ENCODE measurements at regions not wholly inside any gene's neighbourhood (a gene's known extent, or its start where the extent isn't known, plus 50 kb on each side); places are given as distances from the start of the nearest gene placed in this dataset.

- H3K4me3 ChIP-seq (ENCODE audit: low read length): peak overlapping the region; percentile 8
- DNase-seq (ENCODE audit: low read depth): peak; percentile 83
- TF ChIP-seq CTCF (IDR thresholded peaks at IDR 0.05; ENCODE audit: insufficient read depth, low read depth, low read length, missing control alignments): peak; percentile 90
Observed at GRCh38 chr7:25851332-25852210, 300.4 kb upstream of the NFE2L3 start.

DNA sequence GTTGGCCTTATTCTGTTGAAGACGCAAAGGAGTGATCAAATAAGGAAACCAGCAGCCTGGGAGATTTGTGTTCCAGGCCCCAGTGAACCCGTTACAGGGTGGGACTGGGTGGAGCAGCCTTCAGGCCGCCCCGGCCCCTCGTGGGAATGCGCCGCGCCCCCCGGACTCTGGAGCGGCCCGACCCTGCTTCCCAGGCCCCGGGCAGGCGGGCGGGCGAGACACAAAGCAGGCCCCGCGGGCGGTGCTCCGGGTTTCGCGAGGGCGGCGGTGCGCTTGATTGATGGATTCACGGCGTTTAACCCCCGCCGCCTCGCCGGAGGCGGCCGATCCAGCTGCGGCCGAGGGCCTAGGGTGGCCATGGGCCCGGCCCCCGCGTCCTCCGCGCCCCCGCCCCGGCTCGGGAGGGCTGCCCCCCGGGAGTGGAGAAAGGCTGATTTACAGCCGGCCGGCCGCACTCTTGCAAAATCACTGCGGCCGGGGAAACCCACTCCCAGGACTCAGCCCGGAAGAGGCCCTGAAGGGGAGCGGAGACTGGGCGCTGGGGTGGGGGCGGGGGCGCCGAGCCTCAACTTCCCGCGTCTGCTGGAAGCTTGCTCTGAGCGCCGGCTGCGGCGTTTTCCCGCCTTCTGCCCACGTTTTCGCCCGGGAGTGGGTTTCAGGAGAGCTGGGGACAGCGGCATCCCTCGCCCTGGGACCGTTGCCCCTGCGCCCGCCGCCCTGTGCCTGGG is 299.6 kb upstream of the NFE2L3 start:
- H3K4me3 ChIP-seq (ENCODE audit: low read length): peak overlapping the region; percentile 8
- TF ChIP-seq CTCF (IDR thresholded peaks at IDR 0.05; ENCODE audit: insufficient read depth, low read depth, low read length, missing control alignments): no peak
- peak; percentile 26 for DNase-seq (ENCODE audit: low read depth)

DNA sequence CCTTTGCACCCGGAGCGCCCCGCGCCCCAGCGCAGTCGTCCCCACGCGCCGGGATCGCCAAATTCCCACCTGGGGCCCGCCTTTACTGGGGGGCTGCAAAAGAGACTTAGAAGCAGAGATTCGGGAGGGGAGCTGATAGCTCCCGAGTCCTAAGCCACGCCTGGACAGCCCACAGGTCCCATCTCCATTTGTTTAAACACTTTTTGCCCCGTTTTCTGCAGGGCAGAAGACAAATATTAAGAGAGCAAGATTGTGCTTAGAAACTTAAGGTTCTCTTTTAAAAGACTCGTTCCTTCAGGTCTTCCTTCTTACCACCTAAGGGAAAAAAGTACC is 299.1 kb upstream of the NFE2L3 start:
- no peak overlapping the region for H3K4me3 ChIP-seq (ENCODE audit: low read length)
- TF ChIP-seq CTCF (IDR thresholded peaks at IDR 0.05; ENCODE audit: insufficient read depth, low read depth, low read length, missing control alignments): no peak

GRCh38 chr7:25853314-25853713 is 298.7 kb upstream of the NFE2L3 start:
- TF ChIP-seq CTCF (IDR thresholded peaks at IDR 0.05; ENCODE audit: insufficient read depth, low read depth, low read length, missing control alignments): no peak
- DNase-seq (ENCODE audit: low read depth): no peak
- H3K4me3 ChIP-seq (ENCODE audit: low read length): no peak overlapping the region

More for the DNA sequence above, 299.1 kb upstream of the NFE2L3 start:
- no peak for DNase-seq (ENCODE audit: low read depth)

GRCh38 chr7:25854059-25854458 is 297.9 kb upstream of the NFE2L3 start:
- TF ChIP-seq CTCF (IDR thresholded peaks at IDR 0.05; ENCODE audit: insufficient read depth, low read depth, low read length, missing control alignments): no peak
- H3K4me3 ChIP-seq (ENCODE audit: low read length): no peak overlapping the region
- DNase-seq (ENCODE audit: low read depth): no peak

DNA sequence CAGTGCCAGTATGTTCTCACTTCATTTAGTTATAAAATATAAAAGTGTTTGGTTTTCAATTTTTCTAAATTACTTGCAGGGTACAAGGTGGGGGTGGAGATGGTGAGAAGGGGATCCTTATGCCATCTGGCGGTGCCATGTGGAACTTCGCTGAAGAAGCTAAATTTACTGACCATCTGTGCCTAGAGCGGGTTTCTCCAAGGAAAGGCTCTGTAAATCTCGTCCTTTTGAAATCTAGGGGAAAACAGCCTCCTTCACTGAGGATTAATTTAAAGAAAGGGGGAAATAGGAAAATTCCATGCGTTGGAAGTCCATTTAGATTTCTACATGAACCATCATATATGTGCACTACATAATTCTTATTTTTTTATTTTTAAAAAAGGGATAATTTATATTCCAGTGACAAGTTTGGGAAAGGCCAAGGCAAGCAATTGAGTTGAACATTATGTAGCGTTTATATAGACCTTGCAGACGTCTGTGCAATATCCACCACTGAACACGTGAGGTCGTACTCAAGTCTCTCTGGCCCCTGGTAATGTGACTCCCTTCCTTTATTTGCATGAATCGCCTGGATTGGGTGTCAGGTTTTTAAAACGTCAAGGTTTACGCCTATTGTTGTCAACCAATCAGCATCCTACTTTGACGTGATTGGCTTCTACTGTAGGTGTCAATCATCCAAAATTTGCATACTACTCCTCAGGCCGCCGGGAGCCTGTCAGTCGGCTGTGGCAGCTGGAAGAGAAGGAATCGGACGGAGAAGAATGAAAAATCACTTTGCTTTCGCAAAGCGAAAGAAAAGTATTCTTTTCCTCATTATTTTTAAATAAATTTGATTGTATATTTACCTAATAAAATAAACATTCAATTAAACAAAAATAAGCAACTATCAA is 297.1 kb upstream of the NFE2L3 start:
- H3K4me3 ChIP-seq (ENCODE audit: low read length): peak overlapping the region; percentile 9
- peak; percentile 84 for TF ChIP-seq CTCF (IDR thresholded peaks at IDR 0.05; ENCODE audit: insufficient read depth, low read depth, low read length, missing control alignments)
- peak; percentile 99 for DNase-seq (ENCODE audit: low read depth)
